CD4-positive, alpha-beta T cell (primary cell): ENCODE measurements at regions not wholly inside any gene's neighbourhood (a gene's known extent, or its start where the extent isn't known, plus 50 kb on each side); places are given as distances from the start of the nearest gene placed in this dataset.
"Not testable (repeated sequence)": the region's sequence is repeated elsewhere in the genome, so short reads cannot be mapped to it uniquely, and the experiment has no call there.

Experiments
- ATAC-seq: fragments of 200-7000 bp; cut with Tn5 transposase; one replicate; pipeline ENCODE4 v1.10.0; 2022; ENCODE audit warnings: mild to moderate bottlenecking; ENCODE audit not compliant: poor library complexity
- CTCF ChIA-PET: fragments of 350-600 bp; sonication (Branson Sonifier 250); formaldehyde crosslinking; loops from one replicate; lab custom pipeline; 2021; ENCODE audit warnings: antibody characterized with exemption, inconsistent platforms; lab: Charles Lee
- POLR2A ChIA-PET: fragments of 350-600 bp; sonication (Branson Sonifier 250); formaldehyde crosslinking; loops from one replicate; lab custom pipeline; 2021; ENCODE audit warnings: antibody characterized with exemption, inconsistent platforms; lab: Charles Lee
- DNase-seq, 14 experiments: peaks; one replicate each; pipeline ENCODE4 v3.0.0-alpha.2; 2013 to 2020; ENCODE audit warnings: mixed read lengths in 2 of 14
- H3K27ac ChIP-seq, 2 donors: one replicate each; pipeline versions ENCODE4 v1.5.1 to v1.7.0; 2013; ENCODE audit warnings: low read length in 2 of 2, low read depth in 1 of 2, mild to moderate bottlenecking in 1 of 2
- H3K27me3 ChIP-seq, 2 experiments: 1 replicate in 1 of 2; 2 replicates in 1 of 2; pipeline versions ENCODE4 v1.6.1 to v1.7.0; 2013; ENCODE audit warnings: low read length in 2 of 2, control low read depth in 1 of 2, mild to moderate bottlenecking in 1 of 2, moderate library complexity in 1 of 2; ENCODE audit not compliant: insufficient read depth in 2 of 2, control insufficient read depth in 1 of 2
- H3K36me3 ChIP-seq: one replicate; pipeline ENCODE4 v1.6.1; 2013; ENCODE audit warnings: low read length, control low read depth; ENCODE audit not compliant: insufficient read depth
- H3K4me1 ChIP-seq: one replicate; pipeline ENCODE4 v1.6.1; 2013; ENCODE audit warnings: low read length, control low read depth; ENCODE audit not compliant: insufficient read depth
- H3K4me3 ChIP-seq: one replicate; pipeline ENCODE4 v1.5.1; 2013; ENCODE audit warnings: mild to moderate bottlenecking, low read length, moderate library complexity
- H3K9me3 ChIP-seq, 2 experiments: 1 replicate in 1 of 2; 2 replicates in 1 of 2; pipeline versions ENCODE4 v1.6.1 to v1.7.0; 2013; ENCODE audit warnings: low read length in 2 of 2, mild to moderate bottlenecking in 2 of 2, control low read depth in 1 of 2, moderate library complexity in 1 of 2; ENCODE audit not compliant: control insufficient read depth in 1 of 2, insufficient read depth in 1 of 2
- H3K27ac Mint-ChIP-seq: one replicate; pipeline ENCODE4 v1.8.0; 2020; ENCODE audit warnings: mixed read lengths
- H3K27me3 Mint-ChIP-seq: one replicate; pipeline ENCODE4 v1.8.0; 2021; ENCODE audit warnings: mixed read lengths
- H3K36me3 Mint-ChIP-seq: one replicate; pipeline ENCODE4 v1.8.0; 2021; ENCODE audit warnings: low read depth, mixed read lengths
- H3K4me1 Mint-ChIP-seq: one replicate; pipeline ENCODE4 v1.8.0; 2021; ENCODE audit warnings: low read depth, mixed read lengths
- H3K4me3 Mint-ChIP-seq: one replicate; pipeline ENCODE4 v1.8.0; 2020; ENCODE audit warnings: mild to moderate bottlenecking, mixed read lengths
- H3K9me3 Mint-ChIP-seq: one replicate; pipeline ENCODE4 v1.8.0; 2020; ENCODE audit warnings: mixed read lengths
- intact Hi-C, 2 experiments: fragments of 100-400 bp; cut with DNase I in 1 of 2; cut with micrococcal nuclease in 1 of 2; formaldehyde crosslinking; loops; one replicate each; pipeline versions ENCODE4 v1.15.1 to v1.9.0; 2023 to 2025; cut with DNase I, micrococcal nuclease
- TF ChIP-seq, protein P1 (sequence below): fragments of 200-600 bp; IDR thresholded peaks from one replicate; pipeline ENCODE4 v1.8.0; 2022; ENCODE audit warnings: antibody characterized with exemption, mild to moderate bottlenecking

DNA sequence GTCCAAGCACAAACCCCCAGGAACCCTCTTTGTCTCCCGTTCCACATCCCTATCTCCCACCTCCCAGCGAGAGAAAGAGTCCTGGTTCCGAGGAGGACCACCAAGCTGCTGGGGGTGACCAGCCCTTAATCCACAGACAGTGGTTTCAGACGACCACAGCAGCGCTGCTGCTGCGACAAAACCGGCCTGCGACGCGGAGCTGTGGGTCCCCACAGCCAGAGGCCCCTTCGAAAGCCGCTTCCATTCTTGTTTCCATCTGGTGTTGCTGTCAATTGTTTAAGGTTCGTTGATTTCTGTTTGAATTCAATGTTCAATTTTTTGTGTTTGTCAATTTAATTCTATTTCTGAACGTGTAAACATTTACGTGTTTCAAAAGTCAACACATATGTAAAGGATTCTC is 177.5 kb upstream of the FOXD4L5 start:
- H3K4me1 ChIP-seq, H3K4me3 ChIP-seq, H3K27me3 ChIP-seq, POLR2A ChIA-PET, H3K9me3 Mint-ChIP-seq, intact Hi-C loops, H3K4me1 Mint-ChIP-seq, H3K27ac Mint-ChIP-seq, DNase-seq, ATAC-seq, H3K4me3 Mint-ChIP-seq, H3K27ac ChIP-seq, CTCF ChIA-PET, H3K36me3 Mint-ChIP-seq, H3K36me3 ChIP-seq, H3K27me3 Mint-ChIP-seq: not testable (repeated sequence)
- peaks cover 5 to 71% of the 10 kb centered on the region in 2 experiments for H3K9me3 ChIP-seq

DNA sequence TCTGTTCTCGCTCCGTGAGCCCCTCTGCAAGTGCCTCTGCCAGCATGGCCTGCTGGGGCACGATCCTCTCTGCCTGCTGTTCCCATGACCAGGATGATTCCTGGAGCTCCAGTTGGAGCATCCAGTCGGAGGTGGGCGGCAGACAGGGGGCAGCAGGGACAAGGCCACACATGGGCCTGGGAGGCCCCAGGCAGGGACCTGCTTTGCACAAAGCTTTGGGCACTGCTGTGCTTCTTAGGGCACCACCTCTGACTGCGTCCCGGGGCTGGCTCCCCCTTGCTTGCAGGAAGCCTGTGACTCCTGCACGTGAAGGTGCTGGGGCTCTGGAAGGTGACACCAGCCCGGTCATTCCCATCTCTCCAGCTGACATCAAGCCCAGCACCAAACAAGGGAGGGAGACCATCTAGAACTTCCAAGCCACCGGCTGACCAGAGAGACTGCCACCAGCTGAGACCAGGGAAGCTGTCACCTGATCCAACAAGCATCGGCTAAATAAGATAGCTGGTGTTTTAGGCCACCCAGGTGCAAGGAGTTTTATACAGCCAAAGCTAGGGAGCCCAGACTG is 174.8 kb upstream of the FOXD4L5 start:
- Mint-ChIP-seq H3K36me3 (peaks cover 6% of the 10 kb centered on the region), H3K4me1 (no peaks in the 10 kb centered on the region), H3K27me3 (no peaks in the 10 kb centered on the region), H3K27ac (no peak overlapping the region), H3K9me3 (peaks cover 7% of the 10 kb centered on the region), H3K4me3 (no peak overlapping the region)
- H3K4me1 ChIP-seq = no peaks in the 10 kb centered on the region
- TF ChIP-seq, protein P1, sequence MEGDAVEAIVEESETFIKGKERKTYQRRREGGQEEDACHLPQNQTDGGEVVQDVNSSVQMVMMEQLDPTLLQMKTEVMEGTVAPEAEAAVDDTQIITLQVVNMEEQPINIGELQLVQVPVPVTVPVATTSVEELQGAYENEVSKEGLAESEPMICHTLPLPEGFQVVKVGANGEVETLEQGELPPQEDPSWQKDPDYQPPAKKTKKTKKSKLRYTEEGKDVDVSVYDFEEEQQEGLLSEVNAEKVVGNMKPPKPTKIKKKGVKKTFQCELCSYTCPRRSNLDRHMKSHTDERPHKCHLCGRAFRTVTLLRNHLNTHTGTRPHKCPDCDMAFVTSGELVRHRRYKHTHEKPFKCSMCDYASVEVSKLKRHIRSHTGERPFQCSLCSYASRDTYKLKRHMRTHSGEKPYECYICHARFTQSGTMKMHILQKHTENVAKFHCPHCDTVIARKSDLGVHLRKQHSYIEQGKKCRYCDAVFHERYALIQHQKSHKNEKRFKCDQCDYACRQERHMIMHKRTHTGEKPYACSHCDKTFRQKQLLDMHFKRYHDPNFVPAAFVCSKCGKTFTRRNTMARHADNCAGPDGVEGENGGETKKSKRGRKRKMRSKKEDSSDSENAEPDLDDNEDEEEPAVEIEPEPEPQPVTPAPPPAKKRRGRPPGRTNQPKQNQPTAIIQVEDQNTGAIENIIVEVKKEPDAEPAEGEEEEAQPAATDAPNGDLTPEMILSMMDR = no peak
- no peak for ATAC-seq
- CTCF ChIA-PET = no interaction called here
- no peak for DNase-seq
- no peak overlapping the region for H3K4me3 ChIP-seq
- H3K9me3 ChIP-seq = peaks cover 5 to 72% of the 10 kb centered on the region in 2 experiments
- POLR2A ChIA-PET = no interaction called here
- H3K36me3 ChIP-seq = no peaks in the 10 kb centered on the region
- intact Hi-C loops = no loop called here
- H3K27ac ChIP-seq = no peak overlapping the region
- H3K27me3 ChIP-seq = no peaks in the 10 kb centered on the region

DNA sequence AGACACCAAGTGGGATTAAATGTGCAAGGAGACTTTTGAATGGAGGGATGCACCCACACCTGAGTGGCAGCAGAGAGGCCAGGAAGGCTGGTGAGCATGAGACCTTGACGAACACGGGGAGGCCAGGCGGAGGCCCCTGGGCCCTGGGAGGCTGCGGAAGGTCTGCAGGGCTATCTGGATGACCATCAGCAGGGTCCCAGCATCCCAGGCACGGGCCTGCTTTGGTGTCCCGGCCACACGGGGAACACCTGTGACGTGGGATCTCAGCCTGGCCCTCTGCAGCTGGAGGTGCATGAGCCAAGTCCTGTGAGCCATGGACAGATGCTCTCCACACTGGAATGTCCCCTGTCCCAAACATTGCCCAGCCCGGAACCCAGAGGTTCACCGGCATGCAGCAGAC is 174.0 kb upstream of the FOXD4L5 start:
- Histone ChIP-seq H3K4me1 (no peaks in the 10 kb centered on the region), H3K27ac (no peak overlapping the region), H3K4me3 (no peak overlapping the region), H3K27me3 (no peaks in the 10 kb centered on the region), H3K9me3 (peaks cover 5 to 75% of the 10 kb centered on the region in 2 experiments), H3K36me3 (no peaks in the 10 kb centered on the region)
- ChIA-PET CTCF (no interaction called here), POLR2A (no interaction called here)
- DNase-seq (no peak), ATAC-seq (no peak)
- TF ChIP-seq, protein P1 = no peak
- no peaks in the 10 kb centered on the region for H3K27me3 Mint-ChIP-seq
- no peaks in the 10 kb centered on the region for H3K36me3 Mint-ChIP-seq
- intact Hi-C loops = no loop called here
- H3K4me3 Mint-ChIP-seq = no peak overlapping the region
- no peaks in the 10 kb centered on the region for H3K4me1 Mint-ChIP-seq
- peaks cover 5% of the 10 kb centered on the region for H3K9me3 Mint-ChIP-seq
- no peak overlapping the region for H3K27ac Mint-ChIP-seq

DNA sequence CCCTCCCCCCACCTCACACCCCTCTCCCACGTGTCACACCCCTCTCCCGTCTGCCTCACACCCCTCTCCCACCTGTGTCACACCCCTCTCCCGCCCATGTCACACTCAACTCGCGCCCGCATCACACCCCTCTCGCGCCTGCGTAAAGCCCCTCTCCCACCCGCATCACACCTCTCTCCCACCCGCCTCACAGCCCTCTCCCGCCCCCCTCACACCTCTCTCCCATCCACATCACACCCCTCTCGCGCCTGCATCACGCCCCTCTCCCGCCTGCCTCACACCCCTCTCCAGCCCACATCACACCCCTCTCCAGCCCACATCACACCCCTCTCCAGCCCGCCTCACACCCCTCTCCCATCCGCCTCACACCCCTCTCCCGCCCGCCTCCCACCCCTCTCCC is 173.5 kb upstream of the FOXD4L5 start:
- H3K9me3 ChIP-seq = peaks cover 5 to 76% of the 10 kb centered on the region in 2 experiments
- Mint-ChIP-seq H3K36me3 (no peaks in the 10 kb centered on the region), H3K27ac (no peak overlapping the region), H3K9me3 (peaks cover 1% of the 10 kb centered on the region), H3K4me3 (no peak overlapping the region), H3K4me1 (no peaks in the 10 kb centered on the region), H3K27me3 (no peaks in the 10 kb centered on the region)
- TF ChIP-seq, protein P1 = no peak
- intact Hi-C loops = no loop called here
- DNase-seq (no peak), ATAC-seq (no peak)
- H3K27ac ChIP-seq = no peak overlapping the region
- no peaks in the 10 kb centered on the region for H3K4me1 ChIP-seq
- no peak overlapping the region for H3K4me3 ChIP-seq
- POLR2A ChIA-PET = no interaction called here
- CTCF ChIA-PET = no interaction called here
- H3K27me3 ChIP-seq = no peaks in the 10 kb centered on the region
- no peaks in the 10 kb centered on the region for H3K36me3 ChIP-seq

DNA sequence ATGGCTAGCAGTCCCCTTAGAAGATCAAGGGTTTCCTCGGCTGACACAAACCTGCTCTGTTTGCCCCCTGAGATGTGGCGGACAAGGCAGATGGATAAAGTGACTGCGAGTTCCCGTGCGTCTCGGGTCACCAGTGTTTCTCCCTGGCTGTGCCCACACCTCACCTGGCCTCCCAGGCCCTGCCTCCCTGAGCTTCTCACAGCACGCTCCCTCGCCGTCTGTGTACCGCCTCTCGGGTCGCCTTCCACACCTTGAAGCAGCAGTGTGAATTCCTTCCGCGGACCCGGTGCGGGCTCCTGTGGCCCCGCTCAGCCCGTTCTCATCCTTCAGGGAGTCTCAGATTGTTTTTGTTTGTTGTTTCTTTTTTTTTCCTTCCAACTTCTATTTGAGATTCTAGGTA is 172.0 kb upstream of the FOXD4L5 start:
- DNase-seq, H3K4me3 ChIP-seq, H3K4me3 Mint-ChIP-seq, H3K36me3 Mint-ChIP-seq, H3K36me3 ChIP-seq, H3K27ac ChIP-seq, ATAC-seq, H3K27ac Mint-ChIP-seq, POLR2A ChIA-PET, H3K9me3 Mint-ChIP-seq, H3K27me3 ChIP-seq, H3K27me3 Mint-ChIP-seq, intact Hi-C loops, H3K4me1 Mint-ChIP-seq, H3K4me1 ChIP-seq, CTCF ChIA-PET: not testable (repeated sequence)
- peaks cover 5 to 76% of the 10 kb centered on the region in 2 experiments for H3K9me3 ChIP-seq
